ENCODE measurements at regions not wholly inside any gene's neighbourhood (a gene's known extent, or its start where the extent isn't known, plus 50 kb on each side); places are given as distances from the start of the nearest gene placed in this dataset.

GRCh38 chr10:124255556-124255955 is 162.2 kb upstream of the CHST15 start:
- in situ Hi-C loops (cut with MboI) = no loop called here
- RAD21 ChIA-PET (ENCODE audit: unreplicated experiment) = interaction anchor here (0.8 kb wide), 1 partner anchor 230 kb away, joined by 3 read pairs; no protein-coding TSS in a partner anchor

More at GRCh38 chr10:124255556-124255955, 162.2 kb upstream of the CHST15 start:
- Histone ChIP-seq H3K9me3 (replicated peaks; ENCODE audit: control insufficient read depth, insufficient read depth, low read length) (peaks cover 10% of the 10 kb centered on the region; the same call in 2 of the 3 replicates), H3K4me1 (ENCODE audit: control insufficient read depth, insufficient read depth, low read length) (peaks cover 23% of the 10 kb centered on the region), H3K36me3 (ENCODE audit: control insufficient read depth in 2 of 2, insufficient read depth in 2 of 2, low read length in 1 of 2) (no peaks in the 10 kb centered on the region), H4K20me1 (ENCODE audit: control insufficient read depth, insufficient read depth) (no peaks in the 10 kb centered on the region), H3K27me3 (replicated peaks in 1 of 2; ENCODE audit: control insufficient read depth in 2 of 2, insufficient read depth in 2 of 2, low read length in 1 of 2) (no peaks in the 10 kb centered on the region), H3K27ac (ENCODE audit: control insufficient read depth, insufficient read depth) (no peak overlapping the region), H2AFZ (ENCODE audit: control insufficient read depth, low read depth, low read length) (no peak overlapping the region), H3K79me2 (ENCODE audit: control insufficient read depth, insufficient read depth, low read length) (no peaks in the 10 kb centered on the region), H3K4me2 (ENCODE audit: control insufficient read depth, insufficient read depth) (no peak overlapping the region), H3K9ac (ENCODE audit: control insufficient read depth, insufficient read depth, low read length) (no peak overlapping the region), H3K4me3 (no peak overlapping the region)
- TF ChIP-seq SMARCA5 (IDR thresholded peaks at IDR 0.05) (no peak), PKNOX1 (IDR thresholded peaks at IDR 0.05) (no peak), SP1 (IDR thresholded peaks at IDR 0.05; ENCODE audit: low read depth, low read length) (no peak), NR2C2 (IDR thresholded peaks at IDR 0.05; ENCODE audit: borderline replicate concordance, control insufficient read depth, insufficient read length, low read depth) (no peak), RCOR1 (conservative IDR thresholded peaks at IDR 0.05; ENCODE audit: low read depth, low read length) (no peak), GABPA (IDR thresholded peaks at IDR 0.05; ENCODE audit: low read depth) (no peak), BCL3 (IDR thresholded peaks at IDR 0.05; ENCODE audit: borderline replicate concordance, insufficient read depth, low read depth, low read length, poor library complexity, severe bottlenecking) (no peak), ATF7 (IDR thresholded peaks at IDR 0.05; ENCODE audit: low read depth) (no peak), PML (IDR thresholded peaks at IDR 0.05; ENCODE audit: low read length) (no peak), CHD2 (IDR thresholded peaks at IDR 0.05; ENCODE audit: borderline replicate concordance, low read depth, low read length) (no peak), POLR2A (IDR thresholded peaks at IDR 0.05; ENCODE audit: low read depth, low read length) (no peak)
- no peak for ATAC-seq
- ChIA-PET SMC1A (ENCODE audit: uncharacterized antibody, unreplicated experiment) (interaction anchor here (1.6 kb wide), 1 partner anchor 35 kb away, joined by 3 read pairs; no protein-coding TSS in a partner anchor), CTCF (interaction anchor here (1.6 kb wide), 1 partner anchor 8 kb away, joined by 3 read pairs; no protein-coding TSS in a partner anchor), POLR2A (interaction anchor here (0.7 kb wide), 1 partner anchor 30 kb away, joined by 4 read pairs; no protein-coding TSS in a partner anchor)
- no TSS peak for BruUV-seq (replicated peaks)
- no peak for DNase-seq (ENCODE audit: low read depth, low spot score)
- 53% methylated on average over 5 of the region's 5 CpGs for WGBS (ENCODE audit: insufficient coverage, insufficient replicate concordance, low lambda C conversion rate, missing lambda C conversion rate)
- intact Hi-C loops (cut with micrococcal nuclease; ENCODE audit: unreplicated experiment) = loop anchor here (10.0 kb wide), 1 partner anchor 129 kb away; no protein-coding TSS in a partner anchor
- no peak for FAIRE-seq

All from GM12878 (cell line).